CD4-positive, alpha-beta T cell (primary cell): ENCODE measurements at regions not wholly inside any gene's neighbourhood (a gene's known extent, or its start where the extent isn't known, plus 50 kb on each side); places are given as distances from the start of the nearest gene placed in this dataset.

Source experiments
- ATAC-seq: fragments of 200-7000 bp; cut with Tn5 transposase; one replicate; pipeline ENCODE4 v1.10.0; 2022; ENCODE audit warnings: mild to moderate bottlenecking; ENCODE audit not compliant: poor library complexity
- CTCF ChIA-PET: fragments of 350-600 bp; sonication (Branson Sonifier 250); formaldehyde crosslinking; loops from one replicate; lab custom pipeline; 2021; ENCODE audit warnings: antibody characterized with exemption, inconsistent platforms; lab: Charles Lee
- POLR2A ChIA-PET: fragments of 350-600 bp; sonication (Branson Sonifier 250); formaldehyde crosslinking; loops from one replicate; lab custom pipeline; 2021; ENCODE audit warnings: antibody characterized with exemption, inconsistent platforms; lab: Charles Lee
- DNase-seq, 14 experiments: peaks; one replicate each; pipeline ENCODE4 v3.0.0-alpha.2; 2013 to 2020; ENCODE audit warnings: mixed read lengths in 2 of 14
- H3K27ac ChIP-seq, 2 donors: one replicate each; pipeline versions ENCODE4 v1.5.1 to v1.7.0; 2013; ENCODE audit warnings: low read length in 2 of 2, low read depth in 1 of 2, mild to moderate bottlenecking in 1 of 2
- H3K27me3 ChIP-seq, 2 experiments: 1 replicate in 1 of 2; 2 replicates in 1 of 2; pipeline versions ENCODE4 v1.6.1 to v1.7.0; 2013; ENCODE audit warnings: low read length in 2 of 2, control low read depth in 1 of 2, mild to moderate bottlenecking in 1 of 2, moderate library complexity in 1 of 2; ENCODE audit not compliant: insufficient read depth in 2 of 2, control insufficient read depth in 1 of 2
- H3K36me3 ChIP-seq: one replicate; pipeline ENCODE4 v1.6.1; 2013; ENCODE audit warnings: low read length, control low read depth; ENCODE audit not compliant: insufficient read depth
- H3K4me1 ChIP-seq: one replicate; pipeline ENCODE4 v1.6.1; 2013; ENCODE audit warnings: low read length, control low read depth; ENCODE audit not compliant: insufficient read depth
- H3K4me3 ChIP-seq: one replicate; pipeline ENCODE4 v1.5.1; 2013; ENCODE audit warnings: mild to moderate bottlenecking, low read length, moderate library complexity
- H3K9me3 ChIP-seq, 2 experiments: 1 replicate in 1 of 2; 2 replicates in 1 of 2; pipeline versions ENCODE4 v1.6.1 to v1.7.0; 2013; ENCODE audit warnings: low read length in 2 of 2, mild to moderate bottlenecking in 2 of 2, control low read depth in 1 of 2, moderate library complexity in 1 of 2; ENCODE audit not compliant: control insufficient read depth in 1 of 2, insufficient read depth in 1 of 2
- H3K27ac Mint-ChIP-seq: one replicate; pipeline ENCODE4 v1.8.0; 2020; ENCODE audit warnings: mixed read lengths
- H3K27me3 Mint-ChIP-seq: one replicate; pipeline ENCODE4 v1.8.0; 2021; ENCODE audit warnings: mixed read lengths
- H3K36me3 Mint-ChIP-seq: one replicate; pipeline ENCODE4 v1.8.0; 2021; ENCODE audit warnings: low read depth, mixed read lengths
- H3K4me1 Mint-ChIP-seq: one replicate; pipeline ENCODE4 v1.8.0; 2021; ENCODE audit warnings: low read depth, mixed read lengths
- H3K4me3 Mint-ChIP-seq: one replicate; pipeline ENCODE4 v1.8.0; 2020; ENCODE audit warnings: mild to moderate bottlenecking, mixed read lengths
- H3K9me3 Mint-ChIP-seq: one replicate; pipeline ENCODE4 v1.8.0; 2020; ENCODE audit warnings: mixed read lengths
- CTCF ChIP-seq: fragments of 200-600 bp; IDR thresholded peaks from one replicate; pipeline ENCODE4 v1.8.0; 2022; ENCODE audit warnings: antibody characterized with exemption, mild to moderate bottlenecking
- intact Hi-C, 2 experiments: fragments of 100-400 bp; cut with DNase I in 1 of 2; cut with micrococcal nuclease in 1 of 2; formaldehyde crosslinking; loops; one replicate each; pipeline versions ENCODE4 v1.15.1 to v1.9.0; 2023 to 2025; cut with DNase I, micrococcal nuclease

GRCh38 chr10:78912361-78913218, 156.2 kb upstream of the ZMIZ1 start:
- Mint-ChIP-seq H3K4me3 (no peak overlapping the region), H3K36me3 (no peaks in the 10 kb centered on the region), H3K27me3 (no peaks in the 10 kb centered on the region), H3K27ac (no peak overlapping the region), H3K4me1 (no peaks in the 10 kb centered on the region), H3K9me3 (no peaks in the 10 kb centered on the region)
- intact Hi-C loops = no loop called here
- no peaks in the 10 kb centered on the region for H3K9me3 ChIP-seq
- no peak overlapping the region for H3K27ac ChIP-seq
- no peak overlapping the region for H3K4me3 ChIP-seq
- ChIA-PET CTCF (no interaction called here), POLR2A (no interaction called here)
- peaks cover 0 to 2% of the 10 kb centered on the region in 2 experiments for H3K27me3 ChIP-seq
- no peak for ATAC-seq
- no peak for DNase-seq
- no peaks in the 10 kb centered on the region for H3K36me3 ChIP-seq
- no peaks in the 10 kb centered on the region for H3K4me1 ChIP-seq
- no peak for TF ChIP-seq CTCF

- H3K4me1 ChIP-seq = no peaks in the 10 kb centered on the region
- H3K4me3 ChIP-seq = no peak overlapping the region
- H3K27me3 Mint-ChIP-seq = no peaks in the 10 kb centered on the region
- no peak overlapping the region for H3K27ac ChIP-seq
- no peak overlapping the region for H3K4me3 Mint-ChIP-seq
- no peaks in the 10 kb centered on the region for H3K9me3 ChIP-seq
- no peak overlapping the region for H3K27ac Mint-ChIP-seq
- H3K27me3 ChIP-seq = peaks cover 0 to 2% of the 10 kb centered on the region in 2 experiments
- no peaks in the 10 kb centered on the region for H3K36me3 ChIP-seq
- intact Hi-C loops = no loop called here
- no peak for ATAC-seq
- H3K9me3 Mint-ChIP-seq = no peaks in the 10 kb centered on the region
- no peak for DNase-seq
- no peaks in the 10 kb centered on the region for H3K4me1 Mint-ChIP-seq
- CTCF ChIA-PET = no interaction called here
- POLR2A ChIA-PET = no interaction called here
- TF ChIP-seq CTCF = no peak
- no peaks in the 10 kb centered on the region for H3K36me3 Mint-ChIP-seq
Measured at GRCh38 chr10:78913219-78914059, 155.3 kb upstream of the ZMIZ1 start.

- Mint-ChIP-seq H3K27me3 (no peaks in the 10 kb centered on the region), H3K9me3 (no peaks in the 10 kb centered on the region), H3K4me1 (no peaks in the 10 kb centered on the region), H3K27ac (no peak overlapping the region), H3K4me3 (no peak overlapping the region), H3K36me3 (no peaks in the 10 kb centered on the region)
- POLR2A ChIA-PET = no interaction called here
- Histone ChIP-seq H3K27ac (no peak overlapping the region), H3K4me3 (no peak overlapping the region), H3K9me3 (no peaks in the 10 kb centered on the region), H3K4me1 (no peaks in the 10 kb centered on the region), H3K27me3 (peaks cover 0 to 2% of the 10 kb centered on the region in 2 experiments), H3K36me3 (no peaks in the 10 kb centered on the region)
- no peak for TF ChIP-seq CTCF
- DNase-seq (no peak), ATAC-seq (no peak)
- intact Hi-C loops = no loop called here
- CTCF ChIA-PET = no interaction called here
Measured at GRCh38 chr10:78914060-78914378, 154.7 kb upstream of the ZMIZ1 start.
